HG02973 (cell line): ENCODE measurements at regions not wholly inside any gene's neighbourhood (a gene's known extent, or its start where the extent isn't known, plus 50 kb on each side); places are given as distances from the start of the nearest gene placed in this dataset.
"Not testable (repeated sequence)": the region's sequence is repeated elsewhere in the genome, so short reads cannot be mapped to it uniquely, and the experiment has no call there.

Experiments
- ATAC-seq: cut with Tn5 transposase; IDR thresholded peaks from one replicate; pipeline ENCODE4 v1.9.1; 2021; ENCODE audit warnings: moderate library complexity; ENCODE audit not compliant: unreplicated experiment

GRCh38 chrX:5708251-5708650 lies 520.4 kb downstream of the NLGN4X start:
- ATAC-seq, result no peak

- ATAC-seq, result no peak
These were observed 525.8 kb downstream of the NLGN4X start for GRCh38 chrX:5702890-5703289.

GRCh38 chrX:5695971-5696370 lies 532.7 kb downstream of the NLGN4X start:
- no peak for ATAC-seq

- no peak for ATAC-seq
These were observed 544.7 kb downstream of the NLGN4X start for GRCh38 chrX:5683996-5684395.

- ATAC-seq, result no peak
These were observed 547.5 kb downstream of the NLGN4X start for GRCh38 chrX:5681159-5681558.

GRCh38 chrX:5674036-5674435 lies 554.6 kb downstream of the NLGN4X start:
- no peak for ATAC-seq

GRCh38 chrX:5672099-5672498 lies 556.6 kb downstream of the NLGN4X start:
- ATAC-seq, result peak; percentile 48

GRCh38 chrX:5666689-5667088 lies 562.0 kb downstream of the NLGN4X start:
- ATAC-seq, result not testable (repeated sequence)

- no peak for ATAC-seq
These were observed 572.1 kb downstream of the NLGN4X start for GRCh38 chrX:5656544-5656943.

GRCh38 chrX:5650904-5651303 lies 577.8 kb downstream of the NLGN4X start:
- no peak for ATAC-seq

GRCh38 chrX:5648941-5649568 lies 579.6 kb downstream of the NLGN4X start:
- ATAC-seq, result no peak

- peak; percentile 99 for ATAC-seq
These were observed 581.8 kb downstream of the NLGN4X start for GRCh38 chrX:5646818-5647217.

- ATAC-seq, result no peak
These were observed 583.9 kb downstream of the NLGN4X start for GRCh38 chrX:5644776-5645175.

GRCh38 chrX:5640071-5640470 lies 588.6 kb downstream of the NLGN4X start:
- ATAC-seq, result no peak

- no peak for ATAC-seq
These were observed 590.1 kb downstream of the NLGN4X start for GRCh38 chrX:5638572-5638971.

- no peak for ATAC-seq
These were observed 595.8 kb downstream of the NLGN4X start for GRCh38 chrX:5632887-5633286.

GRCh38 chrX:5632061-5632614 lies 596.5 kb downstream of the NLGN4X start:
- ATAC-seq, result no peak

- no peak for ATAC-seq
These were observed 611.0 kb downstream of the NLGN4X start for GRCh38 chrX:5617666-5618065.

- no peak for ATAC-seq
These were observed 633.1 kb downstream of the NLGN4X start for GRCh38 chrX:5595570-5595969.

GRCh38 chrX:5586726-5587125 lies 641.9 kb downstream of the NLGN4X start:
- ATAC-seq, result no peak

GRCh38 chrX:5575407-5575806 lies 653.3 kb downstream of the NLGN4X start:
- ATAC-seq, result no peak

GRCh38 chrX:5568934-5569333 lies 659.7 kb downstream of the NLGN4X start:
- ATAC-seq, result no peak

GRCh38 chrX:5559386-5559785 lies 669.3 kb downstream of the NLGN4X start:
- ATAC-seq, result no peak
